NCI-H2196 (cell line): ENCODE measurements at regions not wholly inside any gene's neighbourhood (a gene's known extent, or its start where the extent isn't known, plus 50 kb on each side); places are given as distances from the start of the nearest gene placed in this dataset.
A peak's percentile ranks its signal among the peaks of the same experiment; 100 is the strongest.
"Not testable (repeated sequence)": the region's sequence is repeated elsewhere in the genome, so short reads cannot be mapped to it uniquely, and the experiment has no call there.

ENCODE experiments used
- DNase-seq: peaks from one replicate; lab custom pipeline; 2025; ENCODE audit not compliant: unreplicated experiment; lab: John Stamatoyannopoulos, UW

GRCh38 chr9:103068753-103069152 lies 73.6 kb downstream of the CYLC2 start:
- DNase-seq = no peak

- no peak for DNase-seq
Measured at GRCh38 chr9:103078581-103078980, 83.4 kb downstream of the CYLC2 start.

- no peak for DNase-seq
Measured at GRCh38 chr9:103082494-103082893, 87.4 kb downstream of the CYLC2 start.

- DNase-seq = no peak
Measured at GRCh38 chr9:103089357-103089756, 94.2 kb downstream of the CYLC2 start.

- DNase-seq = no peak
Measured at GRCh38 chr9:103104101-103104500, 109.0 kb downstream of the CYLC2 start.

GRCh38 chr9:103116246-103116645 lies 121.1 kb downstream of the CYLC2 start:
- no peak for DNase-seq

GRCh38 chr9:103126494-103126893 lies 131.4 kb downstream of the CYLC2 start:
- DNase-seq = no peak

GRCh38 chr9:103139891-103140290 lies 144.8 kb downstream of the CYLC2 start:
- no peak for DNase-seq

- no peak for DNase-seq
Measured at GRCh38 chr9:103152473-103152872, 157.3 kb downstream of the CYLC2 start.

- DNase-seq = no peak
Measured at GRCh38 chr9:103167530-103167929, 172.4 kb downstream of the CYLC2 start.

GRCh38 chr9:103168254-103168653 lies 173.1 kb downstream of the CYLC2 start:
- no peak for DNase-seq

GRCh38 chr9:103169798-103170197 lies 174.7 kb downstream of the CYLC2 start:
- DNase-seq = no peak

- peak; percentile 41 for DNase-seq
Measured at GRCh38 chr9:103183701-103184171, 188.6 kb downstream of the CYLC2 start.

- no peak for DNase-seq
Measured at GRCh38 chr9:103186959-103187358, 191.8 kb downstream of the CYLC2 start.

- no peak for DNase-seq
Measured at GRCh38 chr9:103188781-103189350, 193.7 kb downstream of the CYLC2 start.

GRCh38 chr9:103193992-103194391 lies 198.9 kb downstream of the CYLC2 start:
- DNase-seq = no peak

- DNase-seq = no peak
Measured at GRCh38 chr9:103203172-103203571, 208.0 kb downstream of the CYLC2 start.

- not testable (repeated sequence) for DNase-seq
Measured at GRCh38 chr9:103205881-103206585, 210.9 kb downstream of the CYLC2 start.

- DNase-seq = no peak
Measured at GRCh38 chr9:103210607-103211006, 215.5 kb downstream of the CYLC2 start.

GRCh38 chr9:103215197-103215596 lies 220.1 kb downstream of the CYLC2 start:
- no peak for DNase-seq

- DNase-seq = no peak
Measured at GRCh38 chr9:103225702-103226646, 230.8 kb downstream of the CYLC2 start.

GRCh38 chr9:103226647-103227013 lies 231.5 kb downstream of the CYLC2 start:
- DNase-seq = no peak
